Panc1 (cell line): ENCODE measurements at regions not wholly inside any gene's neighbourhood (a gene's known extent, or its start where the extent isn't known, plus 50 kb on each side); places are given as distances from the start of the nearest gene placed in this dataset.

Experiments
- ATAC-seq: fragments of 200-7000 bp; cut with Tn5 transposase; 2 replicates; pipeline ENCODE4 v1.9.1; 2020; ENCODE audit warnings: mild to moderate bottlenecking, moderate library complexity
- BruUV-seq: library from RNA; stranded (reverse); fragments of 400-500 nt; replicated peaks from 2 replicates; lab custom pipeline; 2021; lab: Mats Ljungman, UMichigan
- CTCF ChIA-PET: fragments of 300-600 bp; sonication (Branson Sonifier 250); formaldehyde crosslinking; loops from one replicate; lab custom pipeline; 2022; ENCODE audit warnings: antibody characterized with exemption; lab: Charles Lee
- POLR2A ChIA-PET: fragments of 300-600 bp; sonication (Branson Sonifier 250); formaldehyde crosslinking; loops from one replicate; lab custom pipeline; 2022; ENCODE audit warnings: antibody characterized with exemption; lab: Charles Lee
- DNase-seq: peaks from one replicate; pipeline ENCODE4 v3.0.0-alpha.2; 2010; ENCODE audit warnings: low read depth, low spot score
- H3K27ac ChIP-seq: 2 replicates; pipeline ENCODE4 v1.5.1; 2011; ENCODE audit warnings: mild to moderate bottlenecking, low read length, inconsistent platforms
- H3K27me3 ChIP-seq: fragments of 200-500 bp; sonication (Bioruptor generic); 2 replicates; pipeline ENCODE4 v1.6.0; 2014; ENCODE audit warnings: low read length, inconsistent platforms; ENCODE audit not compliant: control insufficient read depth, insufficient read depth
- H3K36me3 ChIP-seq: fragments of 200-500 bp; sonication (Bioruptor generic); 2 replicates; pipeline ENCODE4 v1.5.1; 2014; ENCODE audit warnings: inconsistent platforms, mild to moderate bottlenecking, low read length, moderate library complexity; ENCODE audit not compliant: control insufficient read depth, insufficient read depth
- H3K4me1 ChIP-seq: 2 replicates; pipeline ENCODE4 v1.5.1; 2011; ENCODE audit warnings: inconsistent platforms, mild to moderate bottlenecking, low read length, moderate library complexity; ENCODE audit not compliant: control insufficient read depth, insufficient read depth
- H3K4me3 ChIP-seq, 2 experiments: 2 replicates each; pipeline ENCODE4 v1.5.1; 2011 to 2012; ENCODE audit warnings: low read depth in 2 of 2, low read length in 2 of 2, mild to moderate bottlenecking in 2 of 2, inconsistent platforms in 1 of 2, moderate library complexity in 1 of 2
- H3K9me3 ChIP-seq: fragments of 200-500 bp; sonication (Bioruptor generic); 2 replicates; pipeline ENCODE4 v1.5.1; 2014; ENCODE audit warnings: low read depth, mild to moderate bottlenecking, inconsistent platforms, low read length, moderate library complexity; ENCODE audit not compliant: control insufficient read depth, insufficient read depth
- CTCF ChIP-seq: fragments of 450-650 bp; IDR thresholded peaks from 2 replicates; pipeline ENCODE4 v1.5.1; 2017; ENCODE audit warnings: mild to moderate bottlenecking
- POLR2AphosphoS5 ChIP-seq: IDR thresholded peaks from 2 replicates; pipeline ENCODE4 v1.6.1; 2012; ENCODE audit warnings: mild to moderate bottlenecking, low read depth, low read length, moderate library complexity
- SIN3A ChIP-seq: IDR thresholded peaks from 2 replicates; pipeline ENCODE4 v1.6.1; 2012; ENCODE audit warnings: low read depth, mild to moderate bottlenecking, low read length, moderate library complexity, borderline replicate concordance; ENCODE audit not compliant: insufficient read depth
- TCF7L2 ChIP-seq: IDR thresholded peaks from 2 replicates; pipeline ENCODE4 v1.6.1; 2011; ENCODE audit warnings: mild to moderate bottlenecking, low read depth, low read length, inconsistent platforms
- in situ Hi-C: cut with HindIII; loops from 2 replicates; pipeline ENCODE4 v1.10.0; 2016; ENCODE audit warnings: low sequenced_read_pairs, low pct_unique_long_range_greater_than_20kb
- intact Hi-C: fragments of 100-400 bp; cut with micrococcal nuclease; formaldehyde crosslinking; loops from one replicate; pipeline ENCODE4 v1.10.0; 2022; ENCODE audit not compliant: unreplicated experiment
- TF ChIP-seq, protein P1 (sequence below), 2 experiments: IDR thresholded peaks; 2 replicates each; pipeline ENCODE4 v1.6.1; 2011 to 2012; ENCODE audit warnings: low read depth in 2 of 2, control low read depth in 1 of 2, low read length in 1 of 2, mild to moderate bottlenecking in 1 of 2, moderate library complexity in 1 of 2; ENCODE audit not compliant: insufficient read depth in 1 of 2

- ChIA-PET POLR2A (no interaction called here), CTCF (no interaction called here)
- Histone ChIP-seq H3K9me3 (no peaks in the 10 kb centered on the region), H3K27ac (no peak overlapping the region), H3K4me3 (no peak overlapping the region), H3K27me3 (peaks cover 16% of the 10 kb centered on the region), H3K4me1 (no peaks in the 10 kb centered on the region), H3K36me3 (no peaks in the 10 kb centered on the region)
- DNase-seq (no peak), ATAC-seq (no peak)
- in situ Hi-C loops, result no loop called here
- intact Hi-C loops, result no loop called here
- BruUV-seq, result no TSS peak
- TF ChIP-seq POLR2AphosphoS5, result no peak
- no peak for TF ChIP-seq TCF7L2
- TF ChIP-seq, protein P1, sequence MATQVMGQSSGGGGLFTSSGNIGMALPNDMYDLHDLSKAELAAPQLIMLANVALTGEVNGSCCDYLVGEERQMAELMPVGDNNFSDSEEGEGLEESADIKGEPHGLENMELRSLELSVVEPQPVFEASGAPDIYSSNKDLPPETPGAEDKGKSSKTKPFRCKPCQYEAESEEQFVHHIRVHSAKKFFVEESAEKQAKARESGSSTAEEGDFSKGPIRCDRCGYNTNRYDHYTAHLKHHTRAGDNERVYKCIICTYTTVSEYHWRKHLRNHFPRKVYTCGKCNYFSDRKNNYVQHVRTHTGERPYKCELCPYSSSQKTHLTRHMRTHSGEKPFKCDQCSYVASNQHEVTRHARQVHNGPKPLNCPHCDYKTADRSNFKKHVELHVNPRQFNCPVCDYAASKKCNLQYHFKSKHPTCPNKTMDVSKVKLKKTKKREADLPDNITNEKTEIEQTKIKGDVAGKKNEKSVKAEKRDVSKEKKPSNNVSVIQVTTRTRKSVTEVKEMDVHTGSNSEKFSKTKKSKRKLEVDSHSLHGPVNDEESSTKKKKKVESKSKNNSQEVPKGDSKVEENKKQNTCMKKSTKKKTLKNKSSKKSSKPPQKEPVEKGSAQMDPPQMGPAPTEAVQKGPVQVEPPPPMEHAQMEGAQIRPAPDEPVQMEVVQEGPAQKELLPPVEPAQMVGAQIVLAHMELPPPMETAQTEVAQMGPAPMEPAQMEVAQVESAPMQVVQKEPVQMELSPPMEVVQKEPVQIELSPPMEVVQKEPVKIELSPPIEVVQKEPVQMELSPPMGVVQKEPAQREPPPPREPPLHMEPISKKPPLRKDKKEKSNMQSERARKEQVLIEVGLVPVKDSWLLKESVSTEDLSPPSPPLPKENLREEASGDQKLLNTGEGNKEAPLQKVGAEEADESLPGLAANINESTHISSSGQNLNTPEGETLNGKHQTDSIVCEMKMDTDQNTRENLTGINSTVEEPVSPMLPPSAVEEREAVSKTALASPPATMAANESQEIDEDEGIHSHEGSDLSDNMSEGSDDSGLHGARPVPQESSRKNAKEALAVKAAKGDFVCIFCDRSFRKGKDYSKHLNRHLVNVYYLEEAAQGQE (IDR thresholded peaks at IDR 0.05; ENCODE audit: insufficient read depth in 1 of 2, low read depth in 2 of 2, low read length in 1 of 2), result no peak
- TF ChIP-seq SIN3A, result no peak
- no peak for TF ChIP-seq CTCF
Observed at GRCh38 chr2:236661061-236661761, 91.6 kb downstream of the ACKR3 start.

GRCh38 chr2:236661762-236662110 is 92.1 kb downstream of the ACKR3 start:
- no peak overlapping the region for H3K4me3 ChIP-seq
- in situ Hi-C loops, result no loop called here
- H3K4me1 ChIP-seq, result no peaks in the 10 kb centered on the region
- H3K27me3 ChIP-seq, result peaks cover 16% of the 10 kb centered on the region
- no peak overlapping the region for H3K27ac ChIP-seq
- CTCF ChIA-PET, result no interaction called here
- POLR2A ChIA-PET, result no interaction called here
- TF ChIP-seq CTCF (no peak), SIN3A (no peak), TCF7L2 (no peak), POLR2AphosphoS5 (no peak)
- TF ChIP-seq, protein P1 (IDR thresholded peaks at IDR 0.05; ENCODE audit: insufficient read depth in 1 of 2, low read depth in 2 of 2, low read length in 1 of 2), result no peak
- ATAC-seq, result no peak
- no peaks in the 10 kb centered on the region for H3K9me3 ChIP-seq
- BruUV-seq, result no TSS peak
- no peaks in the 10 kb centered on the region for H3K36me3 ChIP-seq
- DNase-seq, result no peak
- intact Hi-C loops, result no loop called here
